ENCODE measurements at regions not wholly inside any gene's neighbourhood (a gene's known extent, or its start where the extent isn't known, plus 50 kb on each side); places are given as distances from the start of the nearest gene placed in this dataset.
"Not testable (repeated sequence)": the region's sequence is repeated elsewhere in the genome, so short reads cannot be mapped to it uniquely, and the experiment has no call there.

DNA sequence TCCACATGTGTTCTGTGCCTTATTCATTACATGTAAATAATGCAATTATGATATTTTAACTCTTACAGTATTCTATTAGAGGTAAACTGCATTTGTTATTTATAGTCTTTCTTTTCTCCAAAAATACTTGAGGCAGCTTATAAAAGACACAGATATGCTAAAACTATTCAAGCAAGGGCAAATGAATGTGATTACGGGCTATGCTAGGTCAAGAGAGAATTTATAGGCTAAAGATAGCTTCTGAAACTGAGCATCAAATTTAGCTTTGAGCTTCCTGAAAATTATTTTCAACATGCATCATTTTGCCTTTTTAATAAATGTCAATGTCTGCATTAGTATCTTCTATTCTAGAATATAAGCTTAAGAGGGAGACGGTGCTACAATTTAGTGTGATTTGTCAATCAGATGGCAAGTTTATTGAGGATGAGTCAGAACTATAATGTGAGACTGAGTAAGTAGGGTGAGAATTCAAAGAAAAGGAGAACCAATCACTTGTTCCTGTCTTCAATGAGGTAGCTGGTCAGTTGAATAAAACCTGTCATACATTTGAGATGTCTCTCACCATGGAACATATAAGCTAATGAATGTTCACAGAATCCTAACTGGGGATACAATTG lies 669.4 kb upstream of the CITED2 start:
- DNase-seq: no peak

- DNase-seq: no peak
Measured at GRCh38 chr6:140043357-140043756, 668.9 kb upstream of the CITED2 start.

DNA sequence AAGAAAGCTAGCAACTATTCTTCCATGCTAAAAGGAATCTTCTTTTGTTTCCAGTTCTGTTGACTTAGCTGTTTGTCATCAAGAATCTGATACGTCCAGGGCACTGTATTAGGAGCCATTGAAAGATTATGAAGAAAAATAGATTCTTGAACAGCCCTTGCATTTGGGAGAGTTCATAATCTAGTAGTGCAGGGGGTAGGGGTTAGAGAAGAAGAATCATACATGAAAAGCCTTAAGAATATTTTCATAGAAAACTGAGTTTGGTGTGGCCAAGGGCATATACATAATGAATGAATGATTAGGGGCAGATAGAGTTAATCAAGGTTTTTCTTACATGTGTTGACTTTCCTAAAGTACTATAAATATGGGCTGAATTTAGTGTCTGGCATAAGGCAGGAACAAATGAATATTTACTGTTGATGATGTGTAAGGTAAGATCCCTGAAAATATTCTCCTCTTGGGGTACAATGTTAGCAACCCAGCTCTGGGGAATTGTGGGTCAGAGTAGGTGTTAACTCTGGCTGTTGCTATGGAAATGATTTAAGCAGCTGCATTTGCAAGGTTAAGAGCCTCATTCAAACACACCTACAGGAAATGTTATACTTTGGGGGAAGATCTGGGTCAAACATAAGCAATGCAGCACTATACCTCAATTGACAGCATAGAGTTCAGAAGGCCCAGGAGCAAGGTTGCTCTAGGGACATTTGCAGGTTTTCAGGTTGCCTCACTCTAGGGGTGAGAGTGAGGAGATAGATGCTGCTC lies 667.3 kb upstream of the CITED2 start:
- no peak for DNase-seq

- no peak for DNase-seq
Measured at GRCh38 chr6:140041056-140041455, 666.6 kb upstream of the CITED2 start.

DNA sequence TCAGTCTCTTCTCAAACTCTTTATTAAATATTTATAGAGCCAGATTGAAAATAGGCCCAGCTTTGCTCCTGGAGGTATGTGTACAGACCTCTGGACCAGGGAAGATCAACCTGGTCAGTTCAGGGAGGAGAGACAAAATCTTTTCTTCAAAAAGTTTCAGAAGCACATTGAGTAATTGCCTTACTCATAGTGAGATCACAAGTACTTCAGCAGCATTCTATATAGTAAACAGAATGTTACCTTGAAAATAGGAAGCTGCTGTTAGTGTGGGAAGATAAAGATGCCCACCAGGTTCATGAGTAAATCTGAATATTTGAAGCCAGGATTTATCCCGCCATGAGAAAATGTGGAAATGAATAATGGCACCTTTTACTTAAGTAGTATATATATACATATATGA lies 665.9 kb upstream of the CITED2 start:
- no peak for DNase-seq

DNA sequence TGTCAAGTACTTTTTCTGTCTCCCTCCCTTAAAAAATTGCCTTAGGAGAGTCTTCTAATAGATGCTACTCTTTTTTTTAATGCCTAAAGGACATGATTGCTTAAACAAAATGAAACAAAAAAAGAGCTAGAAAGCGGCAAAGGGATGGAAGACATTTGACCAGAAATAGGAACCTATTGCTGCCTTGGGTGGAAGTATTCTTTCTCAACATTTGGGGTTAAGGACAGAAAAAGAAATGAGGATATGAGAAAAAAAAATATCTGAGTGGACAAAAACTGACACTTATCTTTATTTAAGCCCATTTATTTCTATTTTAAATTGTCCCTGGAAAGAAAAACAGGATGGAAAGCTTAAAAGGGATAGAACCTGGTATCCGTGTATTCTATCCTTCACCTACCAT lies 664.9 kb upstream of the CITED2 start:
- DNase-seq: no peak

- no peak for DNase-seq
Measured at GRCh38 chr6:140036196-140036595, 661.7 kb upstream of the CITED2 start.

DNA sequence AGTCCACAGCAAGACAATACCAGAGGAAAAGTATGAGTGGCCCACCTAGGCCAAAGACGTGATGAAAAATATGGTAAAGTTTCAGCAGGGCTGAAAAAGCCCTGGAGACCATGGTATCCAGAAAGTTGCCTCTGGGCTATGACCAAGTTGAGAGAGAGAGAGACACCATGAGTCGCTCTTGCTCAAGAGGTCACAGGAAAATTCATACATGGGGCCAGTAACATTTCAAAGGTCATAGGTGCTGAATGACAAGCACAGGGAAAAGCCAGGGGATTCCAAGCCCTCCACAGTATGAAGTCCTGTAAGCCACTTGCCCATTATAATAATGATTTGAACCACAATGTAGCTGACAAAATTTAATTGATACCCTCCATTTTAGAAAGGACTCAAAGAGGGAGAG lies 657.7 kb upstream of the CITED2 start:
- DNase-seq: no peak

GRCh38 chr6:140029551-140029950 lies 655.1 kb upstream of the CITED2 start:
- DNase-seq: no peak

DNA sequence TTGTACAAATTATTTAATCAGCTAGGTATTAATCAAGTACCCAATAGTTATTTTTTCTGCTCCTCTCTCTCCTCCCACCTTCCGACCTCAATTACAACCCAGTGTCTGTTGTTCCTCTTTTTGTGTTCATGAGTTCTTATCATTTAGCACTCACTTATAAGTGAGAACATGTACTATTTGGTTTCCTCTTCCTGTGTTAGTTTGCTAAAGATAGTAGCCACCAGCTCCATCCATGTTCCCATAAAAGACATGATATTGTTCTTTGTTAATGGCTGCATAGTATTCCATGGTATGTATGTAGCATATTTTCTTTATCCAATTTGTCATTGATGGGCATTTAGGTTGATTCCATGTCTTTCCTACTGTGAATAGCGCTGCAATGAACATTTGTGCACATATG lies 652.8 kb upstream of the CITED2 start:
- DNase-seq: no peak

- no peak for DNase-seq
Measured at GRCh38 chr6:140026546-140026945, 652.1 kb upstream of the CITED2 start.

DNA sequence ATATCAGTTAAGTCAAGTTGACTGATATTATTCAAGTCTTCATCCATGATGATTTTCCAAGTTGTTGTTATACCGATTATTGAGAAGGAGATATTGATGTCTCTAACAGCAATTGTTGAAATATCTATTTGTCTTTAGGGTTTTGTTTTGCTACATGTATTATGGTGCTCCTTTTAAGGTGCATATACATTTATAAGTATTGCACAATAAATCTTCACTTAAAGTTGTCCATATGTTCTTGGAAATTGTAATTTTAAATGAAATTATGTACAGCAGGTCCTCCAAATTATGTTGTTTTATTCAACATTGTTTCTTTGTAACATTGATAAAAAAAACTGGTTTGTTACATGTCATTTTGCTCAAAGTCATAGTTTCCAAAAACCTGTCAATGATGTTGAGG lies 650.7 kb upstream of the CITED2 start:
- no peak for DNase-seq

DNA sequence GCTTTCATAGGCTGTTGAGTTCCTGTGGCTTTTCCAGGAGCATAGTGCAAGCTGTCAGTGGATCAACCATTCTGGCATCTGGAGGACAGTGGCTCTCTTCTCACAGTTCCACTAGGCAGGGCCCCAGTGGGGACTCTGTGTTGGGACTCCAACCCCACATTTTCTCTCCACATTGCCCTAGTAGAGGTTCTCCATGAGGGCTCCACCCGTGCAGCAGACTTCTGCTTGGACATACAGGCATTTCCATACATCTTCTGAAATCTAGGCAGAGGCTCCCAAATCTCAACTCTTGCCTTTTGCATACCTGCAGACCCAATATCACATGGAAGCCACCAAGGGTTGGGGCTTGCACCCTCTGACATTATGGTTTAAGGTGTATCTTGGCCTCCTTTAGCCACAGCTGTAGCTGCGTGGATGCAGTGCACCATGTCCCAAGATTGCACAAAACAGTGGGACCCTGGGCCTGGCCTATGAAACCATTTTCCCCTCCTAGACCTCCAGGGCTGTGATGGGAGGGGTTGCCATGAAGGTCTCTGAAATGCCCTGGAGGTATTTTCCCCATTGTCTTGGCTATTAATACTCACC lies 645.9 kb upstream of the CITED2 start:
- no peak for DNase-seq

DNA sequence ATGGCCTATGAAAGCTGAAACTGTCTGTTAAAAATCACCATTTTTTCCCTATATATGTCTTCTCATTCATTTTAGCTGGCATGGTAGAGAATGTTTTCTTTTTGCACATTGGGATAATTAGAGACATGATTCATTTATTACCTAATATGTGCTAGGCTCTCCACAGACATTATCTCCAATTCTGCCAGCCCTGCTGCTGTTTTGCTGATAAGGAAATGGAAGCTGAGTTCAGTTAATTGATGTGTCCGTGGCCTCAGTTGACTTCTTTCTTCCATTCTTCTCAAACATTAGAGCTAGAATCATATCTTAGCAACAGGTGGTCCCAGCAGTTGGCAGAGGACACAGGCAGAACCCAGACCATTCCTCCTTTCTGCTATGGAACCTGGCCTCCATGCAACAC lies 644.1 kb upstream of the CITED2 start:
- no peak for DNase-seq

DNA sequence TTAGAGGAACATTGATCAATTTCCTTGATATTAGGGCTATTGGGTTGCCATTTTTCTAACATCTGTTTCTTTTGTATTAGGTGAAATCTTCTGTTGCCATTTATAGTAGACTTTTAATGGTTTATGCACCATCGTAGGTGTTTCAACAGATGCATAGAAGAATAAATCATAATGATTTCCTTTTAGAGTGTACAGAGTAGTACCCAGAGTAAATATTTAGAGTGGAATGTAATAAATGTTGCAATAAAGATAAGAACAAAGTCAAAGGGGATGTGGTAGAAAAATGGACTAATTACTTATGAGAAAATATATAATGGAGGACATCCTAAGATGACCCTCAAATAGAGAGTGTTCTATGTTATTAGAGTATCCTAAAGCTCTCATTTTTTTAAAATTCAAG lies 643.0 kb upstream of the CITED2 start:
- DNase-seq: no peak

GRCh38 chr6:140012150-140012549 lies 637.7 kb upstream of the CITED2 start:
- no peak for DNase-seq

DNA sequence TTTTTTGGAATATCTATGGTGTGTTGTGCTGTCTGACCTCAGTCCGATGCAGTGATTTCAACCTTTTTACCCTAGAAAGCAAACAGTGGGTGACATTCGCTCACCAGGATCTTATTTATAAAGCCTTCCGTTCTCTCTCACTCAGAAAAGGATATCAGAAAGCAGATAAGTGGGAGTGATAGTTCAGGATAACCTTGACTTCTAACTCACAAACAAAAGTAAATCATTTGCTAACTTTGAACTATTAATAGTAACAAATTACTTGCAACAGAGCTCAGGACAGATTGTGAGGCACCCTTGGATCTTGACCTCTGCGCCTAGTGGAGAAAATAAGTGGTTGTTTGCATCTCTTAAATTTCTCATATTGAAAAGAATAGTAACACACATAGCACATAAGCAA lies 637.1 kb upstream of the CITED2 start:
- DNase-seq: no peak

DNA sequence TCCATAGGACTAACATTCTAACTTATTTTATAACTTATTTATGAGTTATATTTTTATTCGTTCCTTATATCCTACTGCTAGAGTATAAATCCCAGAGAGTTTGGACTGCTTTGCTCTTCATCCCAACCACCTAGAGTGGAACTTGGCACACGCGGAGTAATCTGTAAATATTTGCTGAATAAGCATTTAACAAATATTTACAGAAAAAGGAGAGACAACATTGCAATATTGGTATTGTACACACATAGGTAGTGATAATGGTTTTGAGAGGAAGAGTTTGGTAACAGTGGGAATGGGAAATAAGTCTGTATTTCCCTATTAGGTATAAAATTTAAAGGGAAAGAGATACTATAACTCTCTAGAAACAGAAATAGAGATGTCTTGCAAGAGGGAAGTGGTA lies 634.8 kb upstream of the CITED2 start:
- no peak for DNase-seq

GRCh38 chr6:140007525-140007924 lies 633.1 kb upstream of the CITED2 start:
- DNase-seq: no peak

DNA sequence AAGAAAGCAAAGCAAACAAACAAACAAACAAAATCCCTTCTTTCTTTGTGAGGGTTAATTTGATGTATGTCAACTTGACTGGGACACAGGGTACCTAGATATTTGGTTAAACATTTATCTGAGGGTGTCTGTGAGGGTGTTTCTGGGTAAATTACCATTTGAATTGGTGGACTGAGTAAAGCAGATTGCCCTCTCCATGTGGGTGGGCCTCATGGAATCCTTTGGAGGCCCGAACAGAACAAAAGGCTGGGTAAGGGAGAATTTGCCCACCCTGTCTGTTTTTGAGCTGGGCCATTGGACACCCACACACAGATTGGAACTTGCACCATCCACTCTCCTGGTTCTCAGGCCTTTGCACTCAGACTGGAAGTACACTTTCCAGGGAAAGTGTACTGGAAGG lies 628.8 kb upstream of the CITED2 start:
- DNase-seq: no peak

DNA sequence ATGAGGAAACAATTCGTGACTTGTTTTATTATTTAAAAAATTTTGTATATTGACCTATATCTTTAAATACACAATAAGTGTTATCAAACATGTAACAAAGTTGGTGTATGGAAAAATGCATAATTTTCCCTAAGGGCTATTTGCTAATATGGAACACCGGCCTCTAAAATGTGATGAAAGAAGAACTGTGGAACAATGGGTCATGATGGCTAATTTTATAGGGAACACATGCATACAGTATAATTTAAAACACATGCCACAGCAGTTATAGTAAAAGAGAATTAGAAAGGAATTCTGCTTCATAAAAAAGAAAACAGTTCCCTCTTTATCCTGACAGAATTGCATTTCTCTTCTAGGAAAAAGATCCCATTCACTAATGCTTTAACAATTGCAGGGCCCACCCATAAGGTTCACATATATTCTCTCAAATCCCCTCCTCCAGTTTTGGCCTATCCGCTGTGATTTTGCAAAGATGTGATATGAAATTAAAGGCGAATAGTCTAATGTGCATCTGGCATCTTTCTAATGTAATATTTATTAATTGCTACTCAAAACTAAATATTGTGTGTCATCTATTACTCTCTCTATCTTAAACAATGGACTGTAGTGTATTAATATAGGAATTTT lies 628.1 kb upstream of the CITED2 start:
- no peak for DNase-seq

GRCh38 chr6:140001821-140002341 lies 627.4 kb upstream of the CITED2 start:
- no peak for DNase-seq

DNA sequence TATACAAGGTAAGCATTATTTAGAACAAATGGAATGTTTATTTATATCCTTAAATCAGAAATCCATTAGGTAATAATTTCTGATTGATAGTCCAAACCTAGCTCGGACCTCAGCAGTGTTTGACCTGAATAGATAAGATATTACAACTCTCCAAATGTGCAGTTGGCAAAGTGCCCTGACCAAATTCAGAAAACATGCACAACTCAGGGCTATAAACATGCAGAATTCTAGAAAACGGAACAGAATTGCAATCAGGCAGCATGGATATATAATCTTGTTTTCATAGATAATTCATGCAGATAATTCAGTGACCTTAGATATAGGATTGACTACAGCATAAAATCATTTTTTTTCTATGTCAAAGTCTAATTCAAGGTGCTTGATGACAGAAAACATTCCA lies 626.6 kb upstream of the CITED2 start:
- DNase-seq: no peak

- not testable (repeated sequence) for DNase-seq
Measured at GRCh38 chr6:139999661-140000060, 625.2 kb upstream of the CITED2 start.
